GM06990 (cell line): ENCODE measurements at regions not wholly inside any gene's neighbourhood (a gene's known extent, or its start where the extent isn't known, plus 50 kb on each side); places are given as distances from the start of the nearest gene placed in this dataset.
"Not testable (repeated sequence)": the region's sequence is repeated elsewhere in the genome, so short reads cannot be mapped to it uniquely, and the experiment has no call there.

Experiments
- DNase-seq: peaks from one replicate; pipeline ENCODE4 v3.0.0-alpha.2; 2011; ENCODE audit not compliant: insufficient read length; ENCODE audit errors: extremely low read depth
- H3K27me3 ChIP-seq: replicated peaks from 2 replicates; pipeline ENCODE4 v1.6.0; 2011; ENCODE audit warnings: low read length; ENCODE audit not compliant: control insufficient read depth, insufficient read depth
- H3K36me3 ChIP-seq: 2 replicates; pipeline ENCODE4 v1.5.1; 2011; ENCODE audit warnings: low read length; ENCODE audit not compliant: control insufficient read depth, insufficient read depth
- H3K4me3 ChIP-seq: replicated peaks from 2 replicates; pipeline ENCODE4 v1.5.1; 2011; ENCODE audit warnings: low read depth, mild to moderate bottlenecking, control low read depth, low read length
- CTCF ChIP-seq: IDR thresholded peaks from 2 replicates; pipeline ENCODE4 v1.5.1; 2011; ENCODE audit warnings: low read length, control low read depth, mild to moderate bottlenecking, inconsistent platforms; ENCODE audit not compliant: insufficient read depth, poor library complexity, severe bottlenecking

- no peak for TF ChIP-seq CTCF
- Histone ChIP-seq H3K36me3 (no peaks in the 10 kb centered on the region), H3K4me3 (no peak overlapping the region), H3K27me3 (no peaks in the 10 kb centered on the region)
- DNase-seq, result no peak
Measured at GRCh38 chr9:97153967-97154366, 115.0 kb upstream of the CTSV start.

DNA sequence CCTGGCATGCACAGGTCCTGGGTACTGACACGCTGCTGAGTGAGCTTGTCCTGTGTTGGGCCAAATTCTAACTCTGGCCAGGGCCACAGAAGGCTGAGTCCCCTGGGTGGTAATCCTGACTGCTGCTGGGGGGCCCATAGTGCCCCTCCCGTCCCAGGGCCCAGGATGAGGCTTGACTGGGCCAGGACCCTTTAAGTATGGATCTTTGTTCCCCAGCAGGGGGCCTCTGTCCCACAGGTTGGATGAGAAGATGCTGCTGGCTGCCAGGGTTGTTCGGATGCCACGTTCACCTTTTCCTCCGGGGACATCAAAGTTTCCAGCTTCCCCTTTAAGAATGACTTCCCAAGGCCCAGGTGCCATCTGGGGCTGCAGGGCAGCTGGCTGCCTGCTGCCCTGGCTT, 114.2 kb upstream of the CTSV start:
- TF ChIP-seq CTCF, result peak; percentile 15
- not testable (repeated sequence) for H3K36me3 ChIP-seq, DNase-seq, H3K27me3 ChIP-seq, H3K4me3 ChIP-seq

DNA sequence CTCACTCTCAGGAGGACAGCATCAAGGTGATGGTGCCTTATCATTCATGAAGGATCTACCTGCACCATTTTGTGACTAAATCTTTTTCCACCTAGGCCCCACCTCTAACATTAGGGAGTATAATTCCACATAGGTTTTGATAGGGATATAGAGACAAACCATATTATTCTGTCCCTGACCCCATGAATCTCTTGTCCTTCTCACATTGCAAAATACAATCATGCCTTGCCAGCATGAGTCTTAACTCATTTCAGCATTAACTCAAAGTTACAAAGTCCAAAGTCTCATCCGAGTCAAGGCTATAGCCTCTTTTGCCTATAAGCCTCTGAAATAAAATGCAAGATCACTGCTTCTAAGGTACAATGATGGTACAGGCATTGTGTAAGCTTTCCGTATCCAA, 111.5 kb upstream of the CTSV start:
- H3K4me3 ChIP-seq, DNase-seq, H3K36me3 ChIP-seq, H3K27me3 ChIP-seq: not testable (repeated sequence)

DNA sequence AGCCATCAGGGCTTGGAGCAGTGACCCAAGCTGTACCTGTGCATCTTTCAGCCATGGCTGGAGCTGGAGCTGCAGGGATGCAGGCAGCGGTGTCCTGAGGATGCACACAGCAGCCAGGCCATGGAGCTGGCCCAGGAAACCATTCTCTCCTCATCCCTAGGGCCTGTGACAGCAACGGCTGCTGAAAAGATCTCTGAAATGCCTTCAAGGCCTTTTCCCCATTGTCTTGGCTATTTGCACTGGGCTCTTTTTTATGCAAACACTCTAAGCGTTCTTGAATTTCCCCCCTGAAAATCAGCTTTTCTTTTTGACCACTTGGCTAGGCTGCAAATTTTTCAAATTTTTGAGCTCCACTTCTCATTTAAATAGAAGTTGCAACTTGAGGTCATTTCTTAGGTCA, 109.5 kb upstream of the CTSV start:
- not testable (repeated sequence) for DNase-seq, H3K36me3 ChIP-seq, H3K27me3 ChIP-seq, H3K4me3 ChIP-seq

- not testable (repeated sequence) for DNase-seq, H3K27me3 ChIP-seq, H3K4me3 ChIP-seq, H3K36me3 ChIP-seq
Measured at GRCh38 chr9:97145680-97146079, 106.7 kb upstream of the CTSV start.

- no peaks in the 10 kb centered on the region for H3K36me3 ChIP-seq
- no peak for TF ChIP-seq CTCF
- no peak overlapping the region for H3K4me3 ChIP-seq
- H3K27me3 ChIP-seq, result no peaks in the 10 kb centered on the region
- DNase-seq, result no peak
Measured at GRCh38 chr9:97140566-97140965, 101.6 kb upstream of the CTSV start.

GRCh38 chr9:97136421-97136820, 97.5 kb upstream of the CTSV start:
- no peak overlapping the region for H3K4me3 ChIP-seq
- no peaks in the 10 kb centered on the region for H3K36me3 ChIP-seq
- no peaks in the 10 kb centered on the region for H3K27me3 ChIP-seq
- DNase-seq, result no peak
- no peak for TF ChIP-seq CTCF

GRCh38 chr9:97133966-97134365, 95.0 kb upstream of the CTSV start:
- H3K27me3 ChIP-seq, H3K4me3 ChIP-seq, H3K36me3 ChIP-seq, DNase-seq: not testable (repeated sequence)
